HEK293T (cell line): ENCODE measurements at regions not wholly inside any gene's neighbourhood (a gene's known extent, or its start where the extent isn't known, plus 50 kb on each side); places are given as distances from the start of the nearest gene placed in this dataset.

Source experiments
- BHLHE40 ChIP-seq: fragments of 450-650 bp; IDR thresholded peaks from 2 replicates; pipeline ENCODE4 v1.6.1; 2016; ENCODE audit warnings: mild to moderate bottlenecking, moderate library complexity, borderline replicate concordance
- CTBP1 ChIP-seq: fragments of 450-650 bp; IDR thresholded peaks from 2 replicates; pipeline ENCODE4 v1.6.1; 2016; ENCODE audit warnings: borderline replicate concordance
- FOXA1 ChIP-seq: fragments of 450-650 bp; IDR thresholded peaks from 2 replicates; pipeline ENCODE4 v1.6.1; 2016; ENCODE audit warnings: mild to moderate bottlenecking
- FOXK2 ChIP-seq: fragments of 450-650 bp; IDR thresholded peaks from 2 replicates; pipeline ENCODE4 v1.6.1; 2016; ENCODE audit warnings: mild to moderate bottlenecking
- FOXM1 ChIP-seq: fragments of 450-650 bp; IDR thresholded peaks from 2 replicates; pipeline ENCODE4 v1.6.1; 2017; ENCODE audit warnings: mild to moderate bottlenecking, borderline replicate concordance
- LEF1 ChIP-seq: fragments of 450-650 bp; IDR thresholded peaks from 2 replicates; pipeline ENCODE4 v1.6.1; 2017; ENCODE audit warnings: mild to moderate bottlenecking, borderline replicate concordance
- NFRKB ChIP-seq: fragments of 450-650 bp; IDR thresholded peaks from 2 replicates; pipeline ENCODE4 v1.6.1; 2016; ENCODE audit warnings: mild to moderate bottlenecking, moderate library complexity
- PKNOX1 ChIP-seq: fragments of 450-650 bp; IDR thresholded peaks from 2 replicates; pipeline ENCODE4 v1.6.1; 2016
- SUZ12 ChIP-seq: fragments of 450-650 bp; IDR thresholded peaks from 2 replicates; pipeline ENCODE4 v1.6.1; 2016; ENCODE audit warnings: mild to moderate bottlenecking
- TARDBP ChIP-seq: fragments of 450-650 bp; IDR thresholded peaks from 2 replicates; pipeline ENCODE4 v1.6.1; 2016

DNA sequence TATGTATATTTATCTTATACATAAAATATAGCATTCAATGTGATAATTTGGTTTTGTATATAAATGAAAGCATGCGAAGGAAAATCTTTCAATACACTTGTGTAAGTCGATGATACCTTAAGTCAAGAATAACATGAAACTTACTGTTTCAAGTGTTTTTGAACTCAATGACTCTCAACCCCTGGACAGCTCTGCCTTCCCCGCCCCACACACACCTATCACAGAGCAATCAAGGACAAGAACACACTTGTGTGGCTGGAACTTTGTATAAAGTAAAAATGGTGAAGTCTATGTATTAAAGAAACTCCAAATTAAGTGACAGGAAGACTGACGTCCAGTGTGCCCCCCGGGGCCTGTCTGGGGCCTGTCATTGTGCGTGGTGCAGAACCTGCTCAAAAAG is 478.6 kb upstream of the AKR1E2 start:
- no peak for TF ChIP-seq BHLHE40
- TF ChIP-seq LEF1 = no peak
- TF ChIP-seq PKNOX1 = no peak
- TF ChIP-seq NFRKB = no peak
- TF ChIP-seq TARDBP = no peak
- TF ChIP-seq FOXK2 = no peak
- TF ChIP-seq FOXM1 = no peak
- TF ChIP-seq CTBP1 = no peak
- no peak for TF ChIP-seq SUZ12
- no peak for TF ChIP-seq FOXA1
